ENCODE measurements at regions not wholly inside any gene's neighbourhood (a gene's known extent, or its start where the extent isn't known, plus 50 kb on each side); places are given as distances from the start of the nearest gene placed in this dataset.

- no peak overlapping the region for H2AFZ ChIP-seq (ENCODE audit: low read depth, low read length)
- H3K4me3 ChIP-seq (replicated peaks in 1 of 3; ENCODE audit: insufficient read depth in 1 of 3, low read depth in 1 of 3, low read length in 3 of 3), result no peak overlapping the region
- intact Hi-C loops (cut with micrococcal nuclease), result no loop called here
- H3K27ac ChIP-seq (ENCODE audit: insufficient read depth, low read depth, low read length), result no peak overlapping the region
- dilution Hi-C loops (cut with MboI; ENCODE audit: extremely low pct_ligation_motif_present, low sequenced_read_pairs), result no loop called here
- ChIA-PET CTCF (interaction anchor here (1.4 kb wide), 1 partner anchor 142 kb away, joined by 3 read pairs; no protein-coding TSS in a partner anchor), POLR2A (no interaction called here)
- H3K79me2 ChIP-seq (ENCODE audit: control insufficient read depth, insufficient read depth, low read length), result no peaks in the 10 kb centered on the region
- FAIRE-seq, result no peak
- TF ChIP-seq MYC (IDR thresholded peaks at IDR 0.05; ENCODE audit: low read depth, low read length) (no peak), POLR2A (IDR thresholded peaks at IDR 0.05; ENCODE audit: low read depth, low read length) (no peak), FOS (IDR thresholded peaks at IDR 0.05; ENCODE audit: borderline replicate concordance, insufficient read depth, low read length) (no peak), JUN (IDR thresholded peaks at IDR 0.05; ENCODE audit: borderline replicate concordance, insufficient read depth, insufficient read length, low read depth) (no peak), EZH2 (IDR thresholded peaks at IDR 0.05; ENCODE audit: borderline replicate concordance, low read depth, low read length, severe bottlenecking) (no peak), GATA2 (IDR thresholded peaks at IDR 0.05; ENCODE audit: insufficient read depth, insufficient read length, low read depth, low read length) (no peak), POLR2AphosphoS5 (IDR thresholded peaks at IDR 0.05; ENCODE audit: insufficient read depth, low read depth, low read length) (no peak)
- TF ChIP-seq, protein P1, sequence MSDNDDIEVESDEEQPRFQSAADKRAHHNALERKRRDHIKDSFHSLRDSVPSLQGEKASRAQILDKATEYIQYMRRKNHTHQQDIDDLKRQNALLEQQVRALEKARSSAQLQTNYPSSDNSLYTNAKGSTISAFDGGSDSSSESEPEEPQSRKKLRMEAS (IDR thresholded peaks at IDR 0.05; ENCODE audit: insufficient read depth, insufficient read length), result no peak
- TF ChIP-seq, protein P2, sequence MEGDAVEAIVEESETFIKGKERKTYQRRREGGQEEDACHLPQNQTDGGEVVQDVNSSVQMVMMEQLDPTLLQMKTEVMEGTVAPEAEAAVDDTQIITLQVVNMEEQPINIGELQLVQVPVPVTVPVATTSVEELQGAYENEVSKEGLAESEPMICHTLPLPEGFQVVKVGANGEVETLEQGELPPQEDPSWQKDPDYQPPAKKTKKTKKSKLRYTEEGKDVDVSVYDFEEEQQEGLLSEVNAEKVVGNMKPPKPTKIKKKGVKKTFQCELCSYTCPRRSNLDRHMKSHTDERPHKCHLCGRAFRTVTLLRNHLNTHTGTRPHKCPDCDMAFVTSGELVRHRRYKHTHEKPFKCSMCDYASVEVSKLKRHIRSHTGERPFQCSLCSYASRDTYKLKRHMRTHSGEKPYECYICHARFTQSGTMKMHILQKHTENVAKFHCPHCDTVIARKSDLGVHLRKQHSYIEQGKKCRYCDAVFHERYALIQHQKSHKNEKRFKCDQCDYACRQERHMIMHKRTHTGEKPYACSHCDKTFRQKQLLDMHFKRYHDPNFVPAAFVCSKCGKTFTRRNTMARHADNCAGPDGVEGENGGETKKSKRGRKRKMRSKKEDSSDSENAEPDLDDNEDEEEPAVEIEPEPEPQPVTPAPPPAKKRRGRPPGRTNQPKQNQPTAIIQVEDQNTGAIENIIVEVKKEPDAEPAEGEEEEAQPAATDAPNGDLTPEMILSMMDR (IDR thresholded peaks at IDR 0.05; ENCODE audit: extremely low read depth in 1 of 2, insufficient read depth in 1 of 2, low read depth in 1 of 2, low read length in 2 of 2), result no peak
- H3K9me3 ChIP-seq (replicated peaks; ENCODE audit: control insufficient read depth, insufficient read depth, low read length), result no peaks in the 10 kb centered on the region
- no peak for DNase-seq (ENCODE audit: low read depth, low spot score)
- no TSS peak for BruUV-seq (replicated peaks)
- H3K9ac ChIP-seq (replicated peaks; ENCODE audit: extremely low read depth, insufficient read depth, low read length), result no peak overlapping the region
- peaks cover 2 to 4% of the 10 kb centered on the region in 2 experiments for H3K27me3 ChIP-seq (ENCODE audit: control insufficient read depth in 2 of 2, insufficient read depth in 2 of 2, low read length in 2 of 2)
- H4K20me1 ChIP-seq (replicated peaks; ENCODE audit: control insufficient read depth, extremely low read depth, insufficient read depth, low read length), result no peaks in the 10 kb centered on the region
- no peaks in the 10 kb centered on the region for H3K36me3 ChIP-seq (ENCODE audit: control insufficient read depth in 2 of 2, extremely low read depth in 1 of 2, insufficient read depth in 2 of 2, low read length in 2 of 2)
- H3K4me1 ChIP-seq (ENCODE audit: control insufficient read depth, extremely low read depth, insufficient read depth, low read length), result no peaks in the 10 kb centered on the region
- no peak overlapping the region for H3K4me2 ChIP-seq (ENCODE audit: insufficient read depth, low read length)
- H3K9me1 ChIP-seq (replicated peaks; ENCODE audit: control insufficient read depth, extremely low read depth, insufficient read depth, low read length), result no peaks in the 10 kb centered on the region
These were observed 61.9 kb upstream of the ATXN1 start for GRCh38 chr6:16822975-16823717.

All from endothelial cell of umbilical vein (primary cell).